ENCODE measurements at regions not wholly inside any gene's neighbourhood (a gene's known extent, or its start where the extent isn't known, plus 50 kb on each side); places are given as distances from the start of the nearest gene placed in this dataset.

DNA sequence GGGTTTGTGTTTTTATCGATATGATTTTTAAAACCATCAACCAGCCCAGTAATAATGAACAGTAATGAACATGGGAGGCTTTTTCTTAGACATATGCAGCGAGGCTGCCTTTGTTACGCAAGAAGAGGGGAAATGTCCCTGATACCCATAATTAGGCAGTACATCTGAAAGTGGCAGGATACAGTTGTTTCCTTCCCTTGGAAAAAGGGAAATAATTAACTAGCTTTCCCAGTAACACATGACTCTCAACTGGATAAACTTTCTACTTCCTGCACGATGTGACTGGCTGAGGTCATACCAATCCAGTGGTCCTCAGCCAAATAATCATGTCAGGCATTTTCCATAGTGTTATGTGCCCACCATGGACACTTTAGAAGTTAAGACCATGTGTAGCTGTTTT is 431.6 kb upstream of the C9orf72 start:
- no peaks in the 10 kb centered on the region for H3K9me3 ChIP-seq (ENCODE audit: insufficient read depth in 2 of 2, low read depth in 1 of 2, low read length in 1 of 2)
- no peaks in the 10 kb centered on the region for H3K79me2 ChIP-seq (ENCODE audit: control insufficient read depth in 1 of 2, insufficient read depth in 2 of 2, low read length in 2 of 2)
- no peak overlapping the region for H4K5ac ChIP-seq (ENCODE audit: insufficient read length, low read depth, low read length)
- H3K36me3 ChIP-seq (ENCODE audit: control insufficient read depth in 2 of 4, insufficient read depth in 4 of 4, low read length in 3 of 4) = no peaks in the 10 kb centered on the region; a peak in 1 of 8 replicates
- H3K14ac ChIP-seq (ENCODE audit: insufficient read length) = no peak overlapping the region
- ChIA-PET CTCF (ENCODE audit: partially characterized antibody) (no interaction called here), POLR2A (ENCODE audit: partially characterized antibody) (no interaction called here)
- H3K23ac ChIP-seq (ENCODE audit: insufficient read length) = no peak overlapping the region
- no peak overlapping the region for H2AFZ ChIP-seq (ENCODE audit: low read length)
- no peaks in the 10 kb centered on the region for H3K27me3 ChIP-seq (replicated peaks in 1 of 4; ENCODE audit: control insufficient read depth in 3 of 4, extremely low read depth in 1 of 4, insufficient read depth in 3 of 4, low read length in 3 of 4)
- TF ChIP-seq POU5F1 (IDR thresholded peaks at IDR 0.05; ENCODE audit: low read depth, low read length) (no peak), CEBPB (IDR thresholded peaks at IDR 0.05; ENCODE audit: low read depth, low read length) (0 out of 2 replicates have a peak, but pooled peaks have one; percentile 18), RXRA (IDR thresholded peaks at IDR 0.05; ENCODE audit: insufficient read depth, low read depth, low read length) (no peak), RBBP5 (IDR thresholded peaks at IDR 0.05; ENCODE audit: borderline replicate concordance, low read depth, low read length) (no peak), FOSL1 (IDR thresholded peaks at IDR 0.05; ENCODE audit: insufficient read depth, low read depth, low read length) (no peak)
- H2BK5ac ChIP-seq (ENCODE audit: low read depth, low read length) = no peak overlapping the region
- WGBS, 2 experiments (ENCODE audit: extremely low coverage in 1 of 2, insufficient coverage in 1 of 2, insufficient read length in 1 of 2, insufficient replicate concordance in 2 of 2, low coverage in 1 of 2, low lambda C conversion rate in 2 of 2, missing lambda C conversion rate in 1 of 2) = 94% methylated on average over 4 of the region's 4 CpGs; no CpG with 5 or more reads in 1 of the 2 experiments
- no peak overlapping the region for H3K9ac ChIP-seq (replicated peaks in 1 of 4; ENCODE audit: extremely low read depth in 1 of 4, low read depth in 3 of 4, low read length in 3 of 4)
- no peak overlapping the region for H2BK120ac ChIP-seq (replicated peaks; ENCODE audit: low read depth, low read length)
- no peaks in the 10 kb centered on the region for H3K79me1 ChIP-seq (ENCODE audit: low read depth, low read length)
- no peak overlapping the region; the same call in 1 of the 2 replicates for H2BK15ac ChIP-seq (ENCODE audit: low read length)
- DNase-seq (ENCODE audit: low read depth in 1 of 2, low spot score in 2 of 2) (no peak), FAIRE-seq (no peak)
- H2BK20ac ChIP-seq (ENCODE audit: low read length) = no peak overlapping the region
- H3K4me3 ChIP-seq (ENCODE audit: extremely low read depth in 1 of 4, insufficient read depth in 2 of 4, low read depth in 3 of 4, low read length in 4 of 4) = no peak overlapping the region
- no peak overlapping the region for H3K56ac ChIP-seq (replicated peaks; ENCODE audit: insufficient read length, low read depth, low read length)
- no peak overlapping the region for H4K91ac ChIP-seq (replicated peaks; ENCODE audit: insufficient read length, low read length)
- H3K23me2 ChIP-seq (ENCODE audit: low read depth, low read length) = no peaks in the 10 kb centered on the region
- no peak overlapping the region for H2AK5ac ChIP-seq (ENCODE audit: low read depth, low read length)
- no peak overlapping the region for H4K8ac ChIP-seq (ENCODE audit: extremely low read depth, insufficient read depth, low read length)
- no peak overlapping the region for H3K4ac ChIP-seq (replicated peaks; ENCODE audit: insufficient read length, low read depth, low read length)
- H3K18ac ChIP-seq (ENCODE audit: extremely low read depth, low read length) = no peak overlapping the region
- no peak overlapping the region for H2BK12ac ChIP-seq (ENCODE audit: low read depth, low read length)
- H3K27ac ChIP-seq (ENCODE audit: low read depth, low read length) = no peak overlapping the region
- H3K4me2 ChIP-seq (ENCODE audit: insufficient read depth in 1 of 2, low read depth in 2 of 2, low read length in 2 of 2) = no peak overlapping the region
- peaks cover 0 to 6% (median 3%) of the 10 kb centered on the region in 4 experiments; a peak in 4 of 7 replicates for H3K4me1 ChIP-seq (replicated peaks in 1 of 4; ENCODE audit: control insufficient read depth in 3 of 4, insufficient read depth in 4 of 4, low read length in 3 of 4)
- H4K20me1 ChIP-seq (replicated peaks in 1 of 2; ENCODE audit: control insufficient read depth in 1 of 2, insufficient read depth in 2 of 2, low read length in 2 of 2) = no peaks in the 10 kb centered on the region
